DND-41 (cell line): ENCODE measurements at regions not wholly inside any gene's neighbourhood (a gene's known extent, or its start where the extent isn't known, plus 50 kb on each side); places are given as distances from the start of the nearest gene placed in this dataset.

Source experiments
- ATAC-seq: fragments of 200-7000 bp; cut with Tn5 transposase; 3 replicates; pipeline ENCODE4 v1.9.1; 2021; ENCODE audit warnings: low read depth; ENCODE audit not compliant: insufficient read depth
- DNase-seq: peaks from one replicate; pipeline ENCODE4 v3.0.0-alpha.2; 2020
- H2AFZ ChIP-seq: 2 replicates; pipeline ENCODE4 v1.6.0; 2012; ENCODE audit warnings: low read depth, low read length
- H3K27ac ChIP-seq: 2 replicates; pipeline ENCODE4 v1.5.1; 2012; ENCODE audit warnings: low read length, inconsistent platforms
- H3K27me3 ChIP-seq: fragments of 200-600 bp; sonication (generic); 2 replicates; pipeline ENCODE4 v1.6.0; 2012; ENCODE audit warnings: low read length, mild to moderate bottlenecking, inconsistent platforms; ENCODE audit not compliant: insufficient read depth, poor library complexity
- H3K36me3 ChIP-seq: 2 replicates; pipeline ENCODE4 v1.5.1; 2012; ENCODE audit warnings: low read length, inconsistent platforms; ENCODE audit not compliant: insufficient read depth
- H3K4me1 ChIP-seq: 2 replicates; pipeline ENCODE4 v1.5.1; 2012; ENCODE audit warnings: mild to moderate bottlenecking, low read length; ENCODE audit not compliant: insufficient read depth
- H3K4me2 ChIP-seq: 2 replicates; pipeline ENCODE4 v1.6.0; 2012; ENCODE audit warnings: mild to moderate bottlenecking, moderate library complexity, low read length, inconsistent platforms; ENCODE audit not compliant: insufficient read depth
- H3K4me3 ChIP-seq, 2 experiments: fragments of 200-600 bp in 1 of 2; shearing (Covaris generic) in 1 of 2; 2 replicates each; pipeline ENCODE4 v1.5.1; 2012 to 2016; ENCODE audit warnings: inconsistent platforms in 2 of 2, low read length in 2 of 2, mild to moderate bottlenecking in 2 of 2, low read depth in 1 of 2, moderate library complexity in 1 of 2
- H3K79me2 ChIP-seq: 2 replicates; pipeline ENCODE4 v1.6.0; 2012; ENCODE audit warnings: low read length, inconsistent platforms; ENCODE audit not compliant: insufficient read depth
- H3K9ac ChIP-seq: 2 replicates; pipeline ENCODE4 v1.6.0; 2012; ENCODE audit warnings: low read depth, mild to moderate bottlenecking, inconsistent platforms, low read length, moderate library complexity
- H3K9me3 ChIP-seq: 2 replicates; pipeline ENCODE4 v1.5.1; 2012; ENCODE audit warnings: low read length, moderate library complexity, mild to moderate bottlenecking, inconsistent platforms; ENCODE audit not compliant: insufficient read depth, severe bottlenecking
- H4K20me1 ChIP-seq: 2 replicates; pipeline ENCODE4 v1.6.0; 2012; ENCODE audit warnings: low read length; ENCODE audit not compliant: insufficient read depth
- CTCF ChIP-seq: IDR thresholded peaks from 2 replicates; pipeline ENCODE4 v1.5.1; 2012; ENCODE audit warnings: borderline replicate concordance, low read length, moderate library complexity, mild to moderate bottlenecking; ENCODE audit not compliant: poor library complexity, severe bottlenecking; ENCODE audit errors: extremely low read depth
- EZH2 ChIP-seq: IDR thresholded peaks from 3 replicates; pipeline ENCODE4 v1.6.1; 2012; ENCODE audit warnings: borderline replicate concordance, low read depth, mild to moderate bottlenecking, moderate library complexity, low read length, inconsistent platforms; ENCODE audit not compliant: severe bottlenecking

- Histone ChIP-seq H3K9me3 (no peaks in the 10 kb centered on the region), H3K4me3 (no peak overlapping the region), H2AFZ (no peak overlapping the region), H3K9ac (no peak overlapping the region), H4K20me1 (no peaks in the 10 kb centered on the region), H3K4me2 (no peak overlapping the region), H3K36me3 (no peaks in the 10 kb centered on the region), H3K27ac (no peak overlapping the region), H3K27me3 (no peaks in the 10 kb centered on the region), H3K4me1 (no peaks in the 10 kb centered on the region), H3K79me2 (no peaks in the 10 kb centered on the region)
- no peak for ATAC-seq
- DNase-seq = no peak
- TF ChIP-seq CTCF = no peak
- TF ChIP-seq EZH2 = no peak
Measured at GRCh38 chr19:32165141-32165540, 180.3 kb upstream of the ZNF507 start.

GRCh38 chr19:32165750-32166149 is 179.7 kb upstream of the ZNF507 start:
- Histone ChIP-seq H3K27ac (no peak overlapping the region), H3K27me3 (no peaks in the 10 kb centered on the region), H3K9me3 (no peaks in the 10 kb centered on the region), H3K4me1 (no peaks in the 10 kb centered on the region), H4K20me1 (no peaks in the 10 kb centered on the region), H3K4me2 (no peak overlapping the region), H2AFZ (no peak overlapping the region), H3K9ac (no peak overlapping the region), H3K79me2 (no peaks in the 10 kb centered on the region), H3K4me3 (no peak overlapping the region), H3K36me3 (no peaks in the 10 kb centered on the region)
- TF ChIP-seq EZH2 (no peak), CTCF (no peak)
- ATAC-seq (no peak), DNase-seq (no peak)

DNA sequence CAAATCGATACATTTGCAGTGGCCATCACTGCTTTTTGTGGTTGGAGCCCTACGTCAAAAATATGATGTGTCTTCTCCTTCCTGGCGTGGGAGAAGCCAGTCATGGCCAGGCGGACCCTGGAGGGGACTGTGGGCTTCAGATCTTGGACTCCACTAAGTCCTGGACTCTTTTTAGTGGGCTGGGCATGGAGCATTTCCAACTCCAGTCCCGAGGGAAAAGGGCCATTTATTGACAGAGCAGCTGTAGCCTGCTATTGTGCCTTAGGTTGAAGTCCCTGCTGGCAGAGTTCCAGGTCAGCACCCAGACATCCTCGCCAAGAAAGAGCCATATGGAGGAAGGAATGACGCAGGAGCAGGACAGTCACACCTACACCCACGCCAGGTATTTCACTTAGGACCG is 179.2 kb upstream of the ZNF507 start:
- no peaks in the 10 kb centered on the region for H3K9me3 ChIP-seq
- H3K9ac ChIP-seq = no peak overlapping the region
- no peak overlapping the region for H2AFZ ChIP-seq
- H3K27ac ChIP-seq = no peak overlapping the region
- no peak for TF ChIP-seq CTCF
- TF ChIP-seq EZH2 = no peak
- ATAC-seq (no peak), DNase-seq (no peak)
- no peaks in the 10 kb centered on the region for H4K20me1 ChIP-seq
- no peak overlapping the region for H3K4me3 ChIP-seq
- no peaks in the 10 kb centered on the region for H3K79me2 ChIP-seq
- no peaks in the 10 kb centered on the region for H3K27me3 ChIP-seq
- no peaks in the 10 kb centered on the region for H3K4me1 ChIP-seq
- H3K4me2 ChIP-seq = no peak overlapping the region
- H3K36me3 ChIP-seq = no peaks in the 10 kb centered on the region

DNA sequence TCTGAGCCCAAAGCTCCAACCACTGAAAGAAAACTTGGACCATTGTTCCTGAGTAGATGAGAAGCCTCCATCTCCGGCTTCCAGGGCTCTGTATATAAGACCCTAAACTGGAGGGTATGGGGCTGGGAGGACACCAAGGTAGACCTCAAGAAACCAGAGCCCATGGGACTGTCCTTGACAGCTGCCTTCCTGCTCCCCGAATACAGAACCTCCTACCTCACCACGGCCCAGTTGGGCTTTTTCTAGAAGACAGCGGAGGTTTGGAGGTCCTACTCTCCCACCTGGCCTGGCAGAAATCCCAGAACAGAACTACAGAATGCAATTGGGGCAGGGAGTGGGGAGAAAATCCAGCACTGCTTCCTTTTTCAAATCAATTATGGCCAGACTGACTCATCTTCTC is 177.3 kb upstream of the ZNF507 start:
- no peak for TF ChIP-seq CTCF
- no peak for TF ChIP-seq EZH2
- DNase-seq (no peak), ATAC-seq (no peak)
- Histone ChIP-seq H3K4me1 (no peaks in the 10 kb centered on the region), H4K20me1 (no peaks in the 10 kb centered on the region), H3K27me3 (peaks cover 4% of the 10 kb centered on the region), H3K4me2 (no peak overlapping the region), H3K79me2 (no peaks in the 10 kb centered on the region), H2AFZ (no peak overlapping the region), H3K36me3 (no peaks in the 10 kb centered on the region), H3K9ac (no peak overlapping the region), H3K27ac (no peak overlapping the region), H3K9me3 (no peaks in the 10 kb centered on the region), H3K4me3 (no peak overlapping the region)
